Inflammatory macrophage treated with lipopolysaccharide for 1 hour (primary cell): ENCODE measurements at regions not wholly inside any gene's neighbourhood (a gene's known extent, or its start where the extent isn't known, plus 50 kb on each side); places are given as distances from the start of the nearest gene placed in this dataset.

Experiments used
- DNase-seq, 2 donors: peaks; one replicate each; pipeline ENCODE4 v3.0.0-alpha.2; 2020 to 2022

GRCh38 chr14:83799233-83799632 lies 1730.7 kb upstream of the FLRT2 start:
- no peak for DNase-seq

DNA sequence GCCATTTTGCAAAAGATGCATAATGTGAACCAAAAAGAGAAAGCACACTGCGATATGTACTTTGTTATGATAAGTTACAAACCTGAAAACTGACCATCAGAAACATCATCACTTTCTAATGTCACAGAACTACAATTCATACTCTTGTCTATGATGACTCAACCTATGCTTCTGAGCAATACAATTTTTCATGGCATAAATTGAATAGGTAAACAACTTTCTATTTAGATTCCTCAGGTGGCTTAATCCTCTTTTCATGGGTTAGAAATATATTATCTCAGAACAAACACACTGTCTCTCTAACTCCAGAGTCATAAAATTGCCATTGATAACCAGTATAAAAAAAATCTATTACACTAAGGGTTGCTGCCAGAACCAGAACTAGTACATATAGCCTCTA lies 1715.0 kb upstream of the FLRT2 start:
- no peak for DNase-seq

- no peak for DNase-seq
Measured at GRCh38 chr14:83816761-83817160, 1713.2 kb upstream of the FLRT2 start.

DNA sequence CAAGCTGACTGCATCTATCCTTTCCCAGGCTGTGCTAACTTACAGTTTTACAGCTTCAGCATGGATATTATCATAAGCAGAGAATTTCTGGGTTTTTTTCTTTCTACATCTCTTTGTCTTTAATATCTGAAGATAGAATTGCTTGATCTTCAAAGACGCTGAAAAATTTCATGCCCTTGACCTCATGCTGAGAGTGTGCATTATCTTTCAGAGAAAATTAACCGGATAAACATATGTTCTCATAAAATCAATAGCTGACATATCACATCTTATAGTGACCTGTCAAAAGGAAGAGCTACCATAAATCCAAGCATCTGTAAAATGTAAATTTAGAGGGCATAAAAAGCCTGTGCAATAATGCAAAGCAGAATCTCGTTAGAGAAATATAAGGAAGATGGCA lies 1704.1 kb upstream of the FLRT2 start:
- no peak for DNase-seq

- DNase-seq: no peak
Measured at GRCh38 chr14:83826838-83827237, 1703.1 kb upstream of the FLRT2 start.

DNA sequence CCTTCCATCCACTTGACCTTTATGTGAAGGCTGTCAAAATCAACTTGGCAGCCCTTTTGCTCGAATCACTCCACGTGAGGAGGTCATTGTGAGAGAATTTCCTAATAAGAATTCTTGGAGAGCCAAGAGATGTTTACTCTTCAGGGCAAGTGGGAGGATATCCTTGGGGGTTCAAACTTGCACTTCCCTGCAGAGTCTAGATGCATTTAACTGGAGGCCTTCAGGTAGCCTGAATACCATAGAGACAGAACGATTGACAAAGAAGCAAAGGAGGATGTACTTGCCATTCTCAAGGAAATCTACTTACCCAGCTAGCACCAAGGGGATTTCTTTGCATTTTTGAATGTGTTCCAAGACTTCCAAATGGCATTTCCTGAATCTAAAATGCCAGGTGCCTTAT lies 1702.6 kb upstream of the FLRT2 start:
- DNase-seq: no peak

DNA sequence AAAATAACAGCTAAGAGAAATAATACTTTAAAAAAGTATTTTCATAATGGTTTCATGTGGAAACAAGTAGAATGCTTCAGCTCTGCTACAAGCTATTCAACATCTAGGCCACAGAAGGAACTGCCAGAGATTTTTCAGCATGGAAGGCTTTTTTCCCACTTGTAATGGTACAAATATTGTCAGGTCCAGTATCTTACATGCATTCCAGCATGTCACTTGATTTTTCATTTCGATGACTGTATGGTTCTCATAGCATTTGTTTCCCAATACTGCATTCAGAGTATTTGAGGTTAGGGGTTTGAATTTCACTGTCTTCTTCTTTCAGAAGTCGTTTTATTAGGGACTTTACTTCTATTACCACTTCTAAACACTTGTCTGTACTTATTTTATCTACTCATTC lies 1701.5 kb upstream of the FLRT2 start:
- no peak for DNase-seq

DNA sequence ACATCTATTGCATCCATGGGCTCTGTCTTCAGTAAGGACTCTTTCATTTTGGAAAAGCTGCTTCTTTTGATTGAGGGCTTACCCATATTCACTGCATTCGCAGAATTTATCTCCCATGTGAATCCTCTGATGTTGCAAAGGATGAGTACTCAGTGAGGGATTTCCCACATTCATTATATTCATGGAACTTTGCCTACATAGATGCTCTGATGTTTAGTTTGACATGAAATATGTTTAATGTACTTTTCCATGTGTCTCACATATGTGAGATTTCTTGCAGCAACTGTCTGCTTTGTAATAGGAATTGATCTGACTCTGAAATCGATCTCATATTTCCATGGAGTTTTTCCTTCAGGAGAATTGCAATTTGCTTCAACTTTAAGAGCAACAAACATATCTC lies 1699.6 kb upstream of the FLRT2 start:
- no peak for DNase-seq

- no peak for DNase-seq
Measured at GRCh38 chr14:83838226-83838625, 1691.7 kb upstream of the FLRT2 start.

DNA sequence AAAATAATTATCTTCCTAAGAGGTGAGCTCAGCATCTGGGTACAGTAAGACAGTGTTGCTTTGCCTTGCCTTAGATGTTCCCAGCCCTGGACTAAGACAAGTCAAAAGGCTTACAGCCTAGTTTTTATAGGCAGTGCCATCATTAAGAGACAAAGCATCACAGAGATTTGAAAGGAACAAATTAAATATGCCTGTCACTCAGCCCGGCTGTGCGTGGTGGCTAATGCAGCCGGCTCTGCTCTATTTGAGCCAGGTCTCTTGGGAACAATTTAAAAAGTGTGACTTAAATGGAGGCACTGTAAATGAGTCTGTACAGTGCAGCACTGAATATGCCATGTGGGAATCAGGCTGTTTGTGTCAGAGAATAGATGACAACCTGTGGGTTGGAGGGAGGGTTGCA lies 1687.4 kb upstream of the FLRT2 start:
- no peak for DNase-seq

DNA sequence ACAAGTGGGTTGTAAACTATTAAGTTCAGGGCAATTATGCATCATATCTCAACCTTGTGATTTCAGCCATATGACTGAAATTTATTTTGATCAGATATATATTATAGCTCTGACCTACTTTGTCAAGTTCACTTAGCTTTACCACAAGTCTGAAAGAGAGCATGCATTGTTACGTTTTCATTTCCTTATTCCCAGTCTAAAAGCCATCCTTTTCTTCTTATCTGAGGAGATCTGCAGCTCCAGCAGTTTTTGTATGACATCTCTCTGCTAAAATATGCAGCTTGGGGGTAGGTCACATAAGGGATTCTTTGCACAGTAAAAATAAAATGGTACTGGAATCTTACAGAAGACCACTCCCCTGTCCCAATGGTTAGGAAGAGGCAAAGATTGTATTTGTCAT lies 1682.8 kb upstream of the FLRT2 start:
- DNase-seq: no peak

- no peak for DNase-seq
Measured at GRCh38 chr14:83850092-83850491, 1679.9 kb upstream of the FLRT2 start.

DNA sequence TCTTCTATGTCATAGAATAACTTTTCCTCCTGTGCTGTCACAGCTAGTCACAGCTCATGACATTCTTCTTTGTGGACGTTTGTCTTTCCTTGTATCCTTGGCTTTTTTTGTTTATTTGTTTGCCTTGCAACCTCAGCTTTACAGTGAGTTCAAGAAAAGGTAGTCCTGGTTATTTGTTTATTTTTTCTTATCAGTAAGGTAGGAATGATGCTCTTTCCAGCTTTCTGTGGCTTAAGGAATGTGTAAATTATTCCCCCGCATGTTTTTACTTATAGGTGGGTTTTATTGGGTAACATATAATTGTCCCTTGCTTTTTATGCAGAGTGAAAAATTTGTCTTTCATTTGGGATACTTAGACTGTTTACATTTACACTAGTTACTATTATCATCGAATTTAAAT lies 1673.6 kb upstream of the FLRT2 start:
- no peak for DNase-seq

DNA sequence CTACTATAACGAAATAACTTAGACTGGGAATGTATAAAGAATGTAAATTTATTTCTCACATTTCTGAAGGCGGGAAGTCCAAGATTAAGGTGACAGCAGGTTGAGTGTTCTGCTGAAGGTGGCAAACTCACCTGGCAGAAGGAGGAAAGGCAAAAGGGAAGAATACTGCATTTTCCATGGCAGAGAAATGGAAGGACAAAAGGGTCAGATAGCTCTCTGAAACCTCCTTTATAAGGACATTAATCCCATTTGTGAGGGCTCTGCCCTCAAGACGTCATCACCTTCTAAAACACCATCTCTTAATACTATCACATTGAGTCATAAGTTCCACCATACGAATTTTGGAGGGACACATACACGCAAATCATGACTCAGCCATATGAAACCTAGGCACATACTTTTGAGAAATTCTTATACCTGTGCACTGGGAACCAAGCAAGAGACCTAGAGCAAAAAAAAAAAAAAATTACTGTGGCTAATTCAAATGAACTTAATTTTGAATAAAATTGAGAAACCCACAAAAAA lies 1669.3 kb upstream of the FLRT2 start:
- DNase-seq: no peak

GRCh38 chr14:83863042-83863774 lies 1666.7 kb upstream of the FLRT2 start:
- no peak for DNase-seq

GRCh38 chr14:83864106-83864505 lies 1665.8 kb upstream of the FLRT2 start:
- DNase-seq: no peak

- no peak for DNase-seq
Measured at GRCh38 chr14:83867566-83868225, 1662.2 kb upstream of the FLRT2 start.

GRCh38 chr14:83870546-83871270 lies 1659.2 kb upstream of the FLRT2 start:
- DNase-seq: no peak

GRCh38 chr14:83873669-83874068 lies 1656.3 kb upstream of the FLRT2 start:
- DNase-seq: no peak

GRCh38 chr14:83874662-83875061 lies 1655.3 kb upstream of the FLRT2 start:
- no peak for DNase-seq

DNA sequence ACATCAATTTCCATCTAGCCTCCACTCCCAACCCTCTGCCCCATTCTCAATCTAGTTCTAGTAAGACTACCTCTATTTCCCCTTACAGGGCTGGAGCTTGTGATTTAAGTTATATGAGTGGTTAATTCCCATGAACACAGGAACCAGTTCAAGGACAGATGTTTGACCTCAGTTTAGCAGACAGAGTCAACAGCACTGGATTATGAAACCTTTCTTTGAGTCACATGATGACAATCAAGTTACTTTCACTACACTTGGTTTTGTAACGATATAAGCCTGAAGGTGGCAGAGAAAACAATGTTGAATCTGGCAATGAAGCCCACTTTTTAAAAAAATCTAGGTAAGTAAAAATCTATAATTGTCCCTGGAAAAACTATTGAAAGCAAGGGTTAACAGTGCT lies 1646.2 kb upstream of the FLRT2 start:
- DNase-seq: no peak

DNA sequence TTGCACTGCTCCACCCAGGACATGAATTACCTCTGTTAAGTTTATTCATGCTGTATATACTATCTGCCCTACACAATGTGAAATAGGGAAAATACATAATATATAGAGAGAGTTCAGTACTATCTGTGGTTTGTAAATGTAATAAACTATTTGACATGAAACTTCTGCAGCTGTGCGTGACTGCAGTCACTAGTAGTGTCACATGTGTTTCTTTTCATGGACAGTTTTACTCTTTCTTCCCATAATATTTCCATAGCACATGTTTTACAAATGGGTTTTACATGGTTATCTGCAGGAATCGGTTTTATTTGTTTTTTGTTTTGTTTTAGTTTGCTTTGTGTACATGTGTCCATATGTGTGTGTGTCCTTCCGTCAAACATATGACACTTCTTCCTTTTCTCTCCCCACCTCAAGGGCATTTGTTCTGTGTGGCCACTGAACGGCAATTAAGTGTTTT lies 1644.1 kb upstream of the FLRT2 start:
- DNase-seq: no peak

DNA sequence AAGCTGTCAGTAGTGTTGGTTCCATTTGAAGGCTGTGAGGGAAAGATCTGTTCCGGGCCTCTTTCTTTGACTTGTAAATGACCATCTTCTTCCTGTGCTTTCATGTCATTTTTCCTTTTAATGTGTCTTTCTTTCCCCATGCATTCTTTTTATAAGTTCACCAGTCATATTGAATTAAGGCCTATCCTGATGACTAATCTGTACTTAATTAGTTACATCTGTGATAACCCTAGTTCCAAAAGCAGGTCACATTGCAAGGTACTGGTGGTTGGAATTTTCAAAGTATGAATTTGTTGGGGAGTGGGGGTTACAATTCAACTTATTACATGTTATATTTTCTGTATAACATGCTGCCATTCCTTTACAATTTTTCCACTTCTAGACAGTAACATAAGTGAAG lies 1642.1 kb upstream of the FLRT2 start:
- no peak for DNase-seq

DNA sequence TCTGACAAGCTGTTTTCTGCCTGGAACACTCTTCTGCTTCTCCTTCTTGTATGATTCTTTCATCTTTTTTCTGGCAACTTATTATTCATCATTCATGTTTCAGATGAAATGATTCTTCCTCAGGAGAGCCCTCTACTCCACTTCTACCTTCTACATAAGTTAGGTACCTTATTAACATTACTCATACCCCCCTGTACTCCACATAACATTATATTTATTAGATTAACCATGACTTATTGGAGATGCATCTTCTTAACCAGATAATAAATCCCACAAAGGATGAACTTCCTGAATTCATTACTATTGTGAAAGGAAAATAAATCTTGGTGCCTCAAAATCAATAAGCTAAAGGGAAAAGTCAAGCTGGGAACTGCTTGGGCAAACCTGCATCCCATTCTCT lies 1636.5 kb upstream of the FLRT2 start:
- DNase-seq: no peak
